Upper lobe of right lung (tissue), 1 donor: ENCODE measurements at regions not wholly inside any gene's neighbourhood (a gene's known extent, or its start where the extent isn't known, plus 50 kb on each side); places are given as distances from the start of the nearest gene placed in this dataset.
"Not testable (repeated sequence)": the region's sequence is repeated elsewhere in the genome, so short reads cannot be mapped to it uniquely, and the experiment has no call there.

Source experiments
- ATAC-seq: fragments of 200-7000 bp; cut with Tn5 transposase; one replicate; pipeline ENCODE4 v1.9.1; 2020; ENCODE audit warnings: mild to moderate bottlenecking, moderate library complexity
- DNase-seq: peaks from one replicate; pipeline ENCODE4 v3.0.0-alpha.2; 2020
- H3K27ac ChIP-seq: fragments of 200-600 bp; one replicate; pipeline ENCODE4 v1.8.0; 2022
- H3K27me3 ChIP-seq: fragments of 200-600 bp; one replicate; pipeline ENCODE4 v1.8.0; 2022; ENCODE audit warnings: mild to moderate bottlenecking
- H3K36me3 ChIP-seq: fragments of 200-600 bp; one replicate; pipeline ENCODE4 v1.8.0; 2022
- H3K4me1 ChIP-seq: fragments of 200-600 bp; one replicate; pipeline ENCODE4 v1.8.0; 2022
- H3K4me3 ChIP-seq: fragments of 200-600 bp; one replicate; pipeline ENCODE4 v1.8.0; 2022; ENCODE audit warnings: mild to moderate bottlenecking
- H3K9me3 ChIP-seq: fragments of 200-600 bp; one replicate; pipeline ENCODE4 v1.8.0; 2022
- intact Hi-C: fragments of 100-400 bp; cut with DNase I; formaldehyde crosslinking; loops from one replicate; pipeline ENCODE4 v1.11.0; 2022
- TF ChIP-seq, protein P1 (sequence below): fragments of 200-600 bp; IDR thresholded peaks from one replicate; pipeline ENCODE4 v1.8.0; 2022; ENCODE audit warnings: antibody characterized with exemption
- donor health status: DM: no; HTN: yes; CAD: no; lungs with severe emphysema.

DNA sequence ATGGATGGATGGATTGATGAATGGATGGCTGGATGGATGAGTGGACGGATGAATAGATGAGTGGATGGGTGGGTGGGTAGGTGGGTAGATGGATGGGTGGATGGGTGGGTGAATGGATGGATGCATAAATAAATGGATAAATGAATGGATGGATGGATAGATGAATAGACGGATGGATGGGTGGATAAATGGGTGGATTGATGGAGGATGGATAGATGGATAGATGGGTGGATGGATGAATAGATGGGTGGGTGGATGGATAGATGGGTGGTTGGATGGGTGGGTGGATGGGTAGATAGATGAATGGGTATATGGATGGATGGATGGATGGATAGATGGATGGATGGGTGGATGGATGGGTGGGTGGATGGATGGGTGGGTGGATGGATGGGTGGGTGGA is 84.9 kb upstream of the ZNF536 start:
- TF ChIP-seq, protein P1, sequence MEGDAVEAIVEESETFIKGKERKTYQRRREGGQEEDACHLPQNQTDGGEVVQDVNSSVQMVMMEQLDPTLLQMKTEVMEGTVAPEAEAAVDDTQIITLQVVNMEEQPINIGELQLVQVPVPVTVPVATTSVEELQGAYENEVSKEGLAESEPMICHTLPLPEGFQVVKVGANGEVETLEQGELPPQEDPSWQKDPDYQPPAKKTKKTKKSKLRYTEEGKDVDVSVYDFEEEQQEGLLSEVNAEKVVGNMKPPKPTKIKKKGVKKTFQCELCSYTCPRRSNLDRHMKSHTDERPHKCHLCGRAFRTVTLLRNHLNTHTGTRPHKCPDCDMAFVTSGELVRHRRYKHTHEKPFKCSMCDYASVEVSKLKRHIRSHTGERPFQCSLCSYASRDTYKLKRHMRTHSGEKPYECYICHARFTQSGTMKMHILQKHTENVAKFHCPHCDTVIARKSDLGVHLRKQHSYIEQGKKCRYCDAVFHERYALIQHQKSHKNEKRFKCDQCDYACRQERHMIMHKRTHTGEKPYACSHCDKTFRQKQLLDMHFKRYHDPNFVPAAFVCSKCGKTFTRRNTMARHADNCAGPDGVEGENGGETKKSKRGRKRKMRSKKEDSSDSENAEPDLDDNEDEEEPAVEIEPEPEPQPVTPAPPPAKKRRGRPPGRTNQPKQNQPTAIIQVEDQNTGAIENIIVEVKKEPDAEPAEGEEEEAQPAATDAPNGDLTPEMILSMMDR: no peak
- ATAC-seq: no peak
- Histone ChIP-seq H3K9me3 (no peaks in the 10 kb centered on the region), H3K27me3 (no peaks in the 10 kb centered on the region), H3K4me3 (no peak overlapping the region), H3K27ac (no peak overlapping the region), H3K36me3 (no peaks in the 10 kb centered on the region), H3K4me1 (no peaks in the 10 kb centered on the region)
- no peak for DNase-seq
- intact Hi-C loops: no loop called here

DNA sequence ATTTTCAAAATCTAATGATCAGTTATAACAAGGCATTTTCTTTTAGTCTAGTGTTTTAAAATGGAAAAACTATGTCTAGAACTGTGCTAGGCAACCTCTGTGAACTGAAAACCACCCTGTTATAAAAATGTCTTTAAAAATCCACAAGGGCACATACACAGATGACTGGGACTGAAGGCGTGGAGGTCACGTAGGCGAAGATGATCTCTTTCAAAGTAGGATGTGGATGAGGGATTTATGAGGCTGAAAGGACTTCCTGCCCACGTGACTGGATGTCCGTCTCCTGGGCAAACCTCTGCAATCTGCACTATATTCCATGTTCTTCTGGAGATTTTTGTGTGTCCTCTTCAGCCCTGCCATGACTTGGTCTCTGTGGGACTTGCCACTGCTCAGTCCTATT is 84.2 kb upstream of the ZNF536 start:
- no peak overlapping the region for H3K4me3 ChIP-seq

DNA sequence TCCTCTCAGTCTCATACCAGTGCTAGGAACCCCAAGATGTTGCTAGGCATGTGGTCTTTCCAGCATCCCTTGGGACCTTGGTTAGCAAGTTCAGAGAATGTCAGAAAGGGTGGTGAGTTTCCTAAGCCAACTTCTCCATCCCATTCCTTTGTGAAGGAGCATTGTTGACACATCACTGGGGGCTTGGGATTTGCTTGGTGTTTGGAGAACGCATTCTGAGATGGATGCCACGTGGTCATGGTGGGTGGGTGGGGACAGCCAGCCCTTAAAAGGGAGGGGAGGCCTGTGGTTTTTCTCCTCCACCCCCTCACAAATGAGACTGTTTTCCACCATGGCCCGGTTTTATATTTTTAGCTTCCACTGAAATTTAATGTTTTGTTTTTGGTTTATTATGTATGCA is 83.3 kb upstream of the ZNF536 start:
- H3K27me3 ChIP-seq: no peaks in the 10 kb centered on the region
- no peak for DNase-seq
- no peaks in the 10 kb centered on the region for H3K4me1 ChIP-seq
- intact Hi-C loops: no loop called here
- ATAC-seq: no peak
- TF ChIP-seq, protein P1: no peak
- H3K27ac ChIP-seq: no peak overlapping the region
- no peaks in the 10 kb centered on the region for H3K9me3 ChIP-seq
- no peaks in the 10 kb centered on the region for H3K36me3 ChIP-seq
- H3K4me3 ChIP-seq: no peak overlapping the region

More for the DNA sequence above, 84.2 kb upstream of the ZNF536 start:
- no peak overlapping the region for H3K27ac ChIP-seq
- ATAC-seq (no peak), DNase-seq (no peak)
- TF ChIP-seq, protein P1: no peak
- H3K9me3 ChIP-seq: no peaks in the 10 kb centered on the region
- intact Hi-C loops: no loop called here
- no peaks in the 10 kb centered on the region for H3K4me1 ChIP-seq
- H3K36me3 ChIP-seq: no peaks in the 10 kb centered on the region
- no peaks in the 10 kb centered on the region for H3K27me3 ChIP-seq

DNA sequence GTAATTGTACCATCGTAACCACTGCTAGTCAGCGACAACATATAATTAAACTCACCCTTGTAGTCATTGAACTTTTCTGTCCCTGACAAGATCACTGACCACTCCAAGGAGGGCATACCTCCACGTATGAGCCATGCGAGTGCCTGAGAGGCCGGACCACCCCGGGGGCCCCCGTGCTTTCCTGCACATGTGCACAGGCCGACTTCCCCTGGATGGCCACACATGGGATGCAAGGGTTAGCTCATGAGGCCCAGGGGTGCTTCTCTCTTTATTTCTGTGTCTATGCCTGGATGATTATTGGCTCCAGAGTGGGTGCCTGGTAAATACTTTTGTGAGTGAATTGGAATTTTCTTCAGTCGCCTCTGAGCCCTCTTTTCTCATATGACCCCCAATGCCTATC is 82.8 kb upstream of the ZNF536 start:
- Histone ChIP-seq H3K27me3 (no peaks in the 10 kb centered on the region), H3K36me3 (no peaks in the 10 kb centered on the region), H3K4me1 (no peaks in the 10 kb centered on the region), H3K27ac (no peak overlapping the region), H3K9me3 (no peaks in the 10 kb centered on the region), H3K4me3 (no peak overlapping the region)
- intact Hi-C loops: no loop called here
- TF ChIP-seq, protein P1: no peak
- no peak for DNase-seq
- ATAC-seq: no peak

DNA sequence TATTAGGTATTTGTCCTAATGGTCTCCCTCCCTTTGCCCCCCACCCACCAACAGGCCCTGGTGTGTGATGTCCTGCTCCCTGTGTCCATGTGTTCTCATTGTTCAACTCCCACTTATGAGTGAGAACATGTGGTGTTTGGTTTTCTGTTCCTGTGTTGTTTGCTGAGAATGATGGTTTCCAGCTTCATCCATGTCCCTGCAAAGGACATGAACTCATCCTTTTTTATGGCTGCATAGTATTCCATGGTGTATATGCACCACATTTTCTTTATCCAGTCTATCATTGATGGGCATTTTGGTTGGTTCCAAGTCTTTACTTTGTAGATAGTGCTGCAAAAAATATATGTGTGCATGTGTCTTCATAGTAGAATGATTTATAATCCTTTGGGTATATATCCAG is 81.4 kb upstream of the ZNF536 start:
- H3K27me3 ChIP-seq, ATAC-seq, DNase-seq, H3K36me3 ChIP-seq, H3K9me3 ChIP-seq, H3K27ac ChIP-seq, H3K4me1 ChIP-seq, H3K4me3 ChIP-seq, intact Hi-C loops: not testable (repeated sequence)

DNA sequence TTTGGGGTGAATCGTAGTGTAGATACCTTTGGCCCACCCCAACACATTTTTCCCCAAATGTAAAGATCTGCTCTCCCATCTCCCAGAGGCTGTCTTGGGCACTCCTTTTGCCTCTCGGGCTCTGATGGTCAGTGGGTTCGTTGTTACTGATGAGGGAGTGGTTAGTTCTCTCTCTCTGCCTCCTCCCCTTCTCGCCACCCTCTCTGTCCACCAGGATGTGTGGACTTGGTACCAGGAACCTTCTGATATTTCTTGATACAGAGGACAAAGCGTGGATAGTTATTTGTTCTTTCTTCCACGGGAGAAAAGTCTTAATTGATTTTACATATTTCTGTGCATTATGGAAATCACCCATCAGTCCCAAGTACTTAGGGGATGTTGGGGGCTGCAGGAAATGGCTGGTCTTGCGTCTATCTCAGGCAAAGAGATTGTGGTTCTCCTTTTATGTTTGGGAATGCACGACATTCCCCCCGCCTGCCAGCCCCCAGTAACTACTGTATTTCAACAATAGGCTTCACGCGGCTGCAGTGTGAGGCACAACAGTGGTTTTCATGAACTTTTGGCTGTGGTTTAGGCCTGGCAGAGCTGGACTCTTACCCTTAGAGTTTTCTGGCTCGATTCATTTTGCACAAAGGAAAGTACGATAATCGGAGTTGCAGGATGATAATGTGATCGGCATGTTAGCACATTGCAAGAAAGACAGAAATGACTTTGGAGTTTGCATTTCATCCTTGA is 79.0 kb upstream of the ZNF536 start:
- Histone ChIP-seq H3K4me3 (no peak overlapping the region), H3K4me1 (no peaks in the 10 kb centered on the region), H3K9me3 (no peaks in the 10 kb centered on the region), H3K27ac (no peak overlapping the region), H3K27me3 (no peaks in the 10 kb centered on the region), H3K36me3 (no peaks in the 10 kb centered on the region)
- intact Hi-C loops: no loop called here
- ATAC-seq: no peak
- DNase-seq: no peak
- TF ChIP-seq, protein P1: no peak
